Adrenal gland (tissue), 5 donors: ENCODE measurements at regions not wholly inside any gene's neighbourhood (a gene's known extent, or its start where the extent isn't known, plus 50 kb on each side); places are given as distances from the start of the nearest gene placed in this dataset.

Source experiments
- CTCF ChIP-seq, 6 experiments: fragments of 450-650 bp in 4 of 6; fragments of 200-600 bp in 2 of 6; sonication (generic) in 1 of 6; IDR thresholded peaks; 1 replicate in 5 of 6; 2 replicates in 1 of 6; pipeline versions ENCODE4 v1.5.1 to v1.8.0; 2016 to 2021; ENCODE audit warnings: antibody characterized with exemption in 6 of 6, mild to moderate bottlenecking in 2 of 6, moderate library complexity in 1 of 6
- POLR2A ChIP-seq, 2 donors: fragments of 450-650 bp; IDR thresholded peaks; one replicate each; pipeline ENCODE4 v1.6.1; 2017; ENCODE audit warnings: antibody characterized with exemption in 2 of 2, mild to moderate bottlenecking in 2 of 2, moderate library complexity in 1 of 2
- donor health status: DM: no; HTN: no; CAD: no.

- TF ChIP-seq CTCF (IDR thresholded peaks at IDR 0.05) (no peak), POLR2A (IDR thresholded peaks at IDR 0.05) (no peak)
These were observed 132.6 kb upstream of the CDH10 start for GRCh38 chr5:24777392-24777791.
